HG03571 (cell line): ENCODE measurements at regions not wholly inside any gene's neighbourhood (a gene's known extent, or its start where the extent isn't known, plus 50 kb on each side); places are given as distances from the start of the nearest gene placed in this dataset.
"Not testable (repeated sequence)": the region's sequence is repeated elsewhere in the genome, so short reads cannot be mapped to it uniquely, and the experiment has no call there.

ENCODE experiments used
- ATAC-seq: cut with Tn5 transposase; IDR thresholded peaks from one replicate; pipeline ENCODE4 v1.9.1; 2021; ENCODE audit not compliant: unreplicated experiment

- ATAC-seq = no peak
Observed at GRCh38 chrX:65831268-65831667, 163.8 kb downstream of the MSN start.

- no peak for ATAC-seq
Observed at GRCh38 chrX:65828599-65828998, 161.1 kb downstream of the MSN start.

GRCh38 chrX:65825226-65825625 is 157.8 kb downstream of the MSN start:
- not testable (repeated sequence) for ATAC-seq

GRCh38 chrX:65821721-65822496 is 154.5 kb downstream of the MSN start:
- ATAC-seq = peak; percentile 57

GRCh38 chrX:65819983-65820382 is 152.5 kb downstream of the MSN start:
- not testable (repeated sequence) for ATAC-seq

- no peak for ATAC-seq
Observed at GRCh38 chrX:65813245-65813644, 145.8 kb downstream of the MSN start.

GRCh38 chrX:65811558-65812228 is 144.2 kb downstream of the MSN start:
- no peak for ATAC-seq
